ENCODE measurements at regions not wholly inside any gene's neighbourhood (a gene's known extent, or its start where the extent isn't known, plus 50 kb on each side); places are given as distances from the start of the nearest gene placed in this dataset.

DNA sequence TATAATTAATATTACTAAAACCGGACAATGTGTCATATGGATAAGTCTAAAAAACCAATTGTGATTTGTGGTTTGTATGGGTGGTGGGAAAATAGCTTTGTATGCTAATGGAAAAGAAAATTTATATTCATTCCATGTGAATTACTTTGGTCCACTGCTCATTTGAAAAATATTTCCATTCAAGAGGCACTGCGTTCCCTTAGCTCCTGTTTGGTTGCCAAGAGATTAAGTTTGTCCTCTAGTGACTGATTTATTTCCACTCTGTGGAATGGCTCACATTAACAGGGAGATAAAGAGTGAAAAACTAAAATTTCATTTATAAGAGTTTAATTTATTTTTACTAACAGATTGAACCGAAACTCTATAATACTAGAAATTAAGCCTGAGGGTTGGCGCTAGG, 744.1 kb upstream of the CHRM3 start:
- TF ChIP-seq, protein P1, sequence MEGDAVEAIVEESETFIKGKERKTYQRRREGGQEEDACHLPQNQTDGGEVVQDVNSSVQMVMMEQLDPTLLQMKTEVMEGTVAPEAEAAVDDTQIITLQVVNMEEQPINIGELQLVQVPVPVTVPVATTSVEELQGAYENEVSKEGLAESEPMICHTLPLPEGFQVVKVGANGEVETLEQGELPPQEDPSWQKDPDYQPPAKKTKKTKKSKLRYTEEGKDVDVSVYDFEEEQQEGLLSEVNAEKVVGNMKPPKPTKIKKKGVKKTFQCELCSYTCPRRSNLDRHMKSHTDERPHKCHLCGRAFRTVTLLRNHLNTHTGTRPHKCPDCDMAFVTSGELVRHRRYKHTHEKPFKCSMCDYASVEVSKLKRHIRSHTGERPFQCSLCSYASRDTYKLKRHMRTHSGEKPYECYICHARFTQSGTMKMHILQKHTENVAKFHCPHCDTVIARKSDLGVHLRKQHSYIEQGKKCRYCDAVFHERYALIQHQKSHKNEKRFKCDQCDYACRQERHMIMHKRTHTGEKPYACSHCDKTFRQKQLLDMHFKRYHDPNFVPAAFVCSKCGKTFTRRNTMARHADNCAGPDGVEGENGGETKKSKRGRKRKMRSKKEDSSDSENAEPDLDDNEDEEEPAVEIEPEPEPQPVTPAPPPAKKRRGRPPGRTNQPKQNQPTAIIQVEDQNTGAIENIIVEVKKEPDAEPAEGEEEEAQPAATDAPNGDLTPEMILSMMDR (IDR thresholded peaks at IDR 0.05; ENCODE audit: insufficient read depth, low read depth, low read length): no peak
- TF ChIP-seq EZH2 (IDR thresholded peaks at IDR 0.05; ENCODE audit: insufficient read depth, low read length): no peak

Data from astrocyte (in vitro differentiated cells and primary cell).